HepG2 (cell line): ENCODE measurements at regions not wholly inside any gene's neighbourhood (a gene's known extent, or its start where the extent isn't known, plus 50 kb on each side); places are given as distances from the start of the nearest gene placed in this dataset.

Source experiments
- CREB1 ChIP-seq, 2 experiments: fragments of 450-650 bp in 1 of 2; IDR thresholded peaks; 2 replicates each; pipeline ENCODE4 v1.6.1; 2016 to 2017; ENCODE audit warnings: control low read depth in 1 of 2, mild to moderate bottlenecking in 1 of 2, missing compliant biosample characterization in 1 of 2, missing genetic modification characterization in 1 of 2
- FOXO1 ChIP-seq: sonication (generic); formaldehyde crosslinking; IDR thresholded peaks from 2 replicates; pipeline ENCODE4 v1.4.0; 2020; ENCODE audit warnings: missing genetic modification reagents
- KDM1A ChIP-seq: IDR thresholded peaks from 2 replicates; pipeline ENCODE4 v1.6.1; 2016; ENCODE audit warnings: missing compliant biosample characterization
- MYC ChIP-seq: sonication (generic); formaldehyde crosslinking; IDR thresholded peaks from 2 replicates; pipeline ENCODE4 v1.9.0; 2021; ENCODE audit warnings: missing genetic modification reagents, borderline replicate concordance
- PCBP2 ChIP-seq: fragments of 200-400 bp; formaldehyde crosslinking; optimal IDR thresholded peaks from 2 replicates; pipeline ENCODE3; 2018; ENCODE audit warnings: low read length, low read depth; ENCODE audit not compliant: poor library complexity, severe bottlenecking
- SMARCC2 ChIP-seq: fragments of 450-650 bp; IDR thresholded peaks from 2 replicates; pipeline ENCODE4 v1.6.1; 2017; ENCODE audit warnings: antibody characterized with exemption, mild to moderate bottlenecking
- ZNF124 ChIP-seq: sonication (generic); formaldehyde crosslinking; IDR thresholded peaks from 2 replicates; pipeline ENCODE4 v1.4.0; 2020; ENCODE audit warnings: missing genetic modification reagents
- ZNF24 ChIP-seq: fragments of 450-650 bp; IDR thresholded peaks from 2 replicates; pipeline ENCODE4 v1.6.1; 2017; ENCODE audit warnings: antibody characterized with exemption, mild to moderate bottlenecking
- ZNF703 ChIP-seq: sonication (generic); formaldehyde crosslinking; IDR thresholded peaks from 2 replicates; pipeline ENCODE4 v1.5.1; 2020; ENCODE audit warnings: missing genetic modification reagents, mild to moderate bottlenecking, moderate library complexity, borderline replicate concordance
- TF ChIP-seq, protein P1 (sequence below): sonication (generic); formaldehyde crosslinking; IDR thresholded peaks from 2 replicates; pipeline ENCODE4 v1.5.0; 2020; ENCODE audit warnings: mild to moderate bottlenecking, missing genetic modification reagents, moderate library complexity
- TF ChIP-seq, protein P2 (sequence below): IDR thresholded peaks from 2 replicates; pipeline ENCODE4 v1.6.1; 2012; ENCODE audit warnings: low read length, improper control_type of control experiment
- TF ChIP-seq, protein P3 (sequence below): IDR thresholded peaks from 2 replicates; pipeline ENCODE4 v1.6.1; 2016

DNA sequence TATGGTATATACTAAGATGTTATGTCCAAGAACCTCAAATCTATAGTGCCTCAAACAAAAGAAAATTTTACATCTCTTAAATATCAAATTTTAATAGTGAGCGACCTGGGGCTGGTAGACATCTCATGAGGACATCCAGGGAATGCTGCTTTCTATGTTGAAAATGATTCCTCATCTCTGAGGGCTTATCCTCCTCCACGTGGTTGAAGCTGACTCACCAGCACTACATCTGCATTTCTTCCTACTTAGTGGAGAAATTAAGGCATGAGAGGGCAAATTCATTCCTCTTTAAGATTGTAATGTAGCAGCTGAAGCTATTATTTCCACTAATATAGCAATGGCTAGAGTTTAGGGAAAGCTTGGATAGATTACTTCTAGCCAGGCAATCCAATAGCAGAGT, 529.5 kb downstream of the COL11A1 start:
- TF ChIP-seq, protein P1, sequence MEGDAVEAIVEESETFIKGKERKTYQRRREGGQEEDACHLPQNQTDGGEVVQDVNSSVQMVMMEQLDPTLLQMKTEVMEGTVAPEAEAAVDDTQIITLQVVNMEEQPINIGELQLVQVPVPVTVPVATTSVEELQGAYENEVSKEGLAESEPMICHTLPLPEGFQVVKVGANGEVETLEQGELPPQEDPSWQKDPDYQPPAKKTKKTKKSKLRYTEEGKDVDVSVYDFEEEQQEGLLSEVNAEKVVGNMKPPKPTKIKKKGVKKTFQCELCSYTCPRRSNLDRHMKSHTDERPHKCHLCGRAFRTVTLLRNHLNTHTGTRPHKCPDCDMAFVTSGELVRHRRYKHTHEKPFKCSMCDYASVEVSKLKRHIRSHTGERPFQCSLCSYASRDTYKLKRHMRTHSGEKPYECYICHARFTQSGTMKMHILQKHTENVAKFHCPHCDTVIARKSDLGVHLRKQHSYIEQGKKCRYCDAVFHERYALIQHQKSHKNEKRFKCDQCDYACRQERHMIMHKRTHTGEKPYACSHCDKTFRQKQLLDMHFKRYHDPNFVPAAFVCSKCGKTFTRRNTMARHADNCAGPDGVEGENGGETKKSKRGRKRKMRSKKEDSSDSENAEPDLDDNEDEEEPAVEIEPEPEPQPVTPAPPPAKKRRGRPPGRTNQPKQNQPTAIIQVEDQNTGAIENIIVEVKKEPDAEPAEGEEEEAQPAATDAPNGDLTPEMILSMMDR (CRISPR knock-in tag), result no peak
- TF ChIP-seq ZNF124 (CRISPR knock-in tag), result no peak
- TF ChIP-seq PCBP2, result no peak
- TF ChIP-seq ZNF24, result no peak
- TF ChIP-seq SMARCC2, result no peak
- no peak for TF ChIP-seq MYC (CRISPR knock-in tag)
- no peak for TF ChIP-seq FOXO1 (CRISPR knock-in tag)
- no peak for TF ChIP-seq KDM1A (CRISPR knock-in tag)
- TF ChIP-seq, protein P2, sequence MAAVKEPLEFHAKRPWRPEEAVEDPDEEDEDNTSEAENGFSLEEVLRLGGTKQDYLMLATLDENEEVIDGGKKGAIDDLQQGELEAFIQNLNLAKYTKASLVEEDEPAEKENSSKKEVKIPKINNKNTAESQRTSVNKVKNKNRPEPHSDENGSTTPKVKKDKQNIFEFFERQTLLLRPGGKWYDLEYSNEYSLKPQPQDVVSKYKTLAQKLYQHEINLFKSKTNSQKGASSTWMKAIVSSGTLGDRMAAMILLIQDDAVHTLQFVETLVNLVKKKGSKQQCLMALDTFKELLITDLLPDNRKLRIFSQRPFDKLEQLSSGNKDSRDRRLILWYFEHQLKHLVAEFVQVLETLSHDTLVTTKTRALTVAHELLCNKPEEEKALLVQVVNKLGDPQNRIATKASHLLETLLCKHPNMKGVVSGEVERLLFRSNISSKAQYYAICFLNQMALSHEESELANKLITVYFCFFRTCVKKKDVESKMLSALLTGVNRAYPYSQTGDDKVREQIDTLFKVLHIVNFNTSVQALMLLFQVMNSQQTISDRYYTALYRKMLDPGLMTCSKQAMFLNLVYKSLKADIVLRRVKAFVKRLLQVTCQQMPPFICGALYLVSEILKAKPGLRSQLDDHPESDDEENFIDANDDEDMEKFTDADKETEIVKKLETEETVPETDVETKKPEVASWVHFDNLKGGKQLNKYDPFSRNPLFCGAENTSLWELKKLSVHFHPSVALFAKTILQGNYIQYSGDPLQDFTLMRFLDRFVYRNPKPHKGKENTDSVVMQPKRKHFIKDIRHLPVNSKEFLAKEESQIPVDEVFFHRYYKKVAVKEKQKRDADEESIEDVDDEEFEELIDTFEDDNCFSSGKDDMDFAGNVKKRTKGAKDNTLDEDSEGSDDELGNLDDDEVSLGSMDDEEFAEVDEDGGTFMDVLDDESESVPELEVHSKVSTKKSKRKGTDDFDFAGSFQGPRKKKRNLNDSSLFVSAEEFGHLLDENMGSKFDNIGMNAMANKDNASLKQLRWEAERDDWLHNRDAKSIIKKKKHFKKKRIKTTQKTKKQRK, result no peak
- no peak for TF ChIP-seq CREB1 (IDR thresholded peaks at IDR 0.05)
- TF ChIP-seq CREB1 (CRISPR knock-in tag; IDR thresholded peaks at IDR 0.05), result no peak
- TF ChIP-seq, protein P3, sequence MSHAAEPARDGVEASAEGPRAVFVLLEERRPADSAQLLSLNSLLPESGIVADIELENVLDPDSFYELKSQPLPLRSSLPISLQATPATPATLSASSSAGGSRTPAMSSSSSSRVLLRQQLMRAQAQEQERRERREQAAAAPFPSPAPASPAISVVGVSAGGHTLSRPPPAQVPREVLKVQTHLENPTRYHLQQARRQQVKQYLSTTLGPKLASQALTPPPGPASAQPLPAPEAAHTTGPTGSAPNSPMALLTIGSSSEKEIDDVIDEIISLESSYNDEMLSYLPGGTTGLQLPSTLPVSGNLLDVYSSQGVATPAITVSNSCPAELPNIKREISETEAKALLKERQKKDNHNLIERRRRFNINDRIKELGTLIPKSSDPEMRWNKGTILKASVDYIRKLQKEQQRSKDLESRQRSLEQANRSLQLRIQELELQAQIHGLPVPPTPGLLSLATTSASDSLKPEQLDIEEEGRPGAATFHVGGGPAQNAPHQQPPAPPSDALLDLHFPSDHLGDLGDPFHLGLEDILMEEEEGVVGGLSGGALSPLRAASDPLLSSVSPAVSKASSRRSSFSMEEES (CRISPR knock-in tag), result no peak
- TF ChIP-seq ZNF703 (CRISPR knock-in tag), result no peak
